H1 (cell line): ENCODE measurements at regions not wholly inside any gene's neighbourhood (a gene's known extent, or its start where the extent isn't known, plus 50 kb on each side); places are given as distances from the start of the nearest gene placed in this dataset.

ENCODE experiments used
- CTCF ChIA-PET: fragments of 300-600 bp; sonication (Branson Sonifier 250); formaldehyde crosslinking; loops from one replicate; lab custom pipeline; 2021; ENCODE audit not compliant: partially characterized antibody; lab: Charles Lee
- POLR2A ChIA-PET: fragments of 300-600 bp; sonication (Branson Sonifier 250); formaldehyde crosslinking; loops from one replicate; lab custom pipeline; 2021; ENCODE audit warnings: inconsistent platforms; ENCODE audit not compliant: partially characterized antibody; lab: Charles Lee
- DNase-seq, 2 experiments: peaks; one replicate each; pipeline versions ENCODE4 v3.0.0 to v3.0.0-alpha.2; 2010 to 2022; ENCODE audit warnings: low spot score in 2 of 2, low read depth in 1 of 2, mixed read lengths in 1 of 2
- FAIRE-seq: peaks from 2 replicates; lab custom pipeline; 2011; peaks lifted over from hg19 to GRCh38; lab: Jason Lieb, UNC
- H2AFZ ChIP-seq: 2 replicates; pipeline ENCODE4 v1.8.1; 2012; ENCODE audit warnings: low read length, inconsistent platforms
- H2AK5ac ChIP-seq: 2 replicates; pipeline ENCODE4 v1.6.1; 2013; ENCODE audit warnings: low read depth, low read length
- H2BK120ac ChIP-seq: replicated peaks from 2 replicates; pipeline ENCODE3; 2013; ENCODE audit warnings: low read depth, low read length, inconsistent platforms
- H2BK12ac ChIP-seq: 2 replicates; pipeline ENCODE4 v1.6.1; 2013; ENCODE audit warnings: low read depth, low read length
- H2BK15ac ChIP-seq: 2 replicates; pipeline ENCODE4 v1.6.1; 2013; ENCODE audit warnings: low read length
- H2BK20ac ChIP-seq: 2 replicates; pipeline ENCODE4 v1.6.1; 2013; ENCODE audit warnings: low read length
- H2BK5ac ChIP-seq: 2 replicates; pipeline ENCODE4 v1.6.1; 2013; ENCODE audit warnings: low read depth, low read length
- H3K14ac ChIP-seq: 2 replicates; pipeline ENCODE4 v1.6.1; 2013; ENCODE audit warnings: inconsistent platforms; ENCODE audit not compliant: insufficient read length
- H3K18ac ChIP-seq: 2 replicates; pipeline ENCODE4 v1.6.1; 2013; ENCODE audit warnings: low read length; ENCODE audit errors: extremely low read depth
- H3K23ac ChIP-seq: 2 replicates; pipeline ENCODE4 v1.6.1; 2013; ENCODE audit warnings: inconsistent platforms; ENCODE audit not compliant: insufficient read length
- H3K23me2 ChIP-seq: 2 replicates; pipeline ENCODE4 v1.6.1; 2013; ENCODE audit warnings: low read depth, low read length
- H3K27ac ChIP-seq: 2 replicates; pipeline ENCODE4 v1.6.1; 2011; ENCODE audit warnings: low read depth, low read length, inconsistent platforms
- H3K27me3 ChIP-seq, 4 experiments: replicated peaks in 1 of 4; 1 replicate in 1 of 4; 2 replicates in 3 of 4; pipeline versions ENCODE4 v1.6.1 to v1.8.1; 2011 to 2013; ENCODE audit warnings: low read length in 3 of 4, mild to moderate bottlenecking in 3 of 4, inconsistent platforms in 2 of 4, mixed read lengths in 2 of 4, moderate library complexity in 1 of 4; ENCODE audit not compliant: control insufficient read depth in 3 of 4, insufficient read depth in 3 of 4; ENCODE audit errors: extremely low read depth in 1 of 4
- H3K36me3 ChIP-seq, 4 experiments: 2 replicates each; pipeline versions ENCODE4 v1.6.1 to v1.8.1; 2011 to 2013; ENCODE audit warnings: mild to moderate bottlenecking in 4 of 4, low read length in 3 of 4, moderate library complexity in 2 of 4, control low read depth in 1 of 4, inconsistent platforms in 1 of 4; ENCODE audit not compliant: insufficient read depth in 4 of 4, control insufficient read depth in 2 of 4
- H3K4ac ChIP-seq: replicated peaks from 2 replicates; pipeline ENCODE3; 2013; ENCODE audit warnings: low read length, low read depth, mixed read lengths, inconsistent platforms; ENCODE audit not compliant: insufficient read length
- H3K4me1 ChIP-seq, 4 experiments: replicated peaks in 1 of 4; 1 replicate in 1 of 4; 2 replicates in 3 of 4; pipeline versions ENCODE4 v1.6.1 to v1.8.1; 2011 to 2013; ENCODE audit warnings: low read length in 3 of 4, inconsistent platforms in 2 of 4, mixed read lengths in 1 of 4; ENCODE audit not compliant: insufficient read depth in 4 of 4, control insufficient read depth in 3 of 4
- H3K4me2 ChIP-seq, 2 experiments: 2 replicates each; pipeline versions ENCODE4 v1.6.1 to v1.8.1; 2011 to 2013; ENCODE audit warnings: low read depth in 2 of 2, low read length in 2 of 2, control low read depth in 1 of 2, inconsistent platforms in 1 of 2, mild to moderate bottlenecking in 1 of 2; ENCODE audit not compliant: insufficient read depth in 1 of 2
- H3K4me3 ChIP-seq, 4 experiments: fragments of 200-600, 300-600 bp in 1 of 4; sonication (generic), shearing (Covaris generic), sonication (Bioruptor Twin) in 1 of 4; 2 replicates each; pipeline versions ENCODE4 v1.5.1 to v1.8.1; 2011 to 2016; ENCODE audit warnings: low read length in 4 of 4, low read depth in 3 of 4, control low read depth in 2 of 4, inconsistent platforms in 2 of 4, mild to moderate bottlenecking in 2 of 4, mixed read lengths in 1 of 4, moderate library complexity in 1 of 4; ENCODE audit not compliant: insufficient read depth in 2 of 4; ENCODE audit errors: extremely low read depth in 1 of 4
- H3K56ac ChIP-seq: replicated peaks from 2 replicates; pipeline ENCODE3; 2013; ENCODE audit warnings: low read depth, mild to moderate bottlenecking, mixed read lengths, low read length, inconsistent platforms; ENCODE audit not compliant: insufficient read length
- H3K79me1 ChIP-seq: 2 replicates; pipeline ENCODE4 v1.6.1; 2013; ENCODE audit warnings: low read depth, low read length, control low read depth
- H3K79me2 ChIP-seq, 2 experiments: 2 replicates each; pipeline versions ENCODE4 v1.6.1 to v1.8.1; 2012 to 2013; ENCODE audit warnings: low read length in 2 of 2, mild to moderate bottlenecking in 2 of 2, inconsistent platforms in 1 of 2; ENCODE audit not compliant: insufficient read depth in 2 of 2, control insufficient read depth in 1 of 2
- H3K9ac ChIP-seq, 4 experiments: replicated peaks in 1 of 4; 1 replicate in 1 of 4; 2 replicates in 3 of 4; pipeline versions ENCODE4 v1.6.1 to v1.8.1; 2011 to 2013; ENCODE audit warnings: low read depth in 3 of 4, low read length in 3 of 4, control low read depth in 2 of 4, mild to moderate bottlenecking in 2 of 4, moderate library complexity in 2 of 4, inconsistent platforms in 1 of 4; ENCODE audit errors: extremely low read depth in 1 of 4
- H3K9me3 ChIP-seq, 2 experiments: 2 replicates each; pipeline versions ENCODE4 v1.6.1 to v1.8.1; 2012 to 2013; ENCODE audit warnings: mild to moderate bottlenecking in 2 of 2, moderate library complexity in 2 of 2, control low read depth in 1 of 2, inconsistent platforms in 1 of 2, low read depth in 1 of 2, low read length in 1 of 2, mixed read lengths in 1 of 2; ENCODE audit not compliant: insufficient read depth in 2 of 2
- H4K20me1 ChIP-seq, 2 experiments: replicated peaks in 1 of 2; 2 replicates each; pipeline versions ENCODE3 to v1.8.1; 2011 to 2013; ENCODE audit warnings: inconsistent platforms in 2 of 2, low read length in 2 of 2, mild to moderate bottlenecking in 1 of 2; ENCODE audit not compliant: insufficient read depth in 2 of 2, control insufficient read depth in 1 of 2
- H4K5ac ChIP-seq: 2 replicates; pipeline ENCODE4 v1.6.1; 2013; ENCODE audit warnings: low read length, low read depth, mixed read lengths, inconsistent platforms; ENCODE audit not compliant: insufficient read length
- H4K8ac ChIP-seq: 2 replicates; pipeline ENCODE4 v1.8.0; 2013; ENCODE audit warnings: mild to moderate bottlenecking, moderate library complexity, low read length, inconsistent platforms; ENCODE audit not compliant: insufficient read depth; ENCODE audit errors: extremely low read depth
- H4K91ac ChIP-seq: replicated peaks from 2 replicates; pipeline ENCODE3; 2013; ENCODE audit warnings: low read length, mixed read lengths, inconsistent platforms; ENCODE audit not compliant: insufficient read length
- CBX5 ChIP-seq: fragments of 300-800, 300-1000 bp; sonication (generic); IDR thresholded peaks from 2 replicates; pipeline ENCODE4 v1.7.1; 2016; ENCODE audit warnings: antibody characterized with exemption, low read length, low read depth
- CHD1 ChIP-seq: IDR thresholded peaks from 2 replicates; pipeline ENCODE4 v1.6.1; 2012; ENCODE audit warnings: low read depth, low read length, improper control_type of control experiment
- CREB1 ChIP-seq: IDR thresholded peaks from 2 replicates; pipeline ENCODE4 v1.6.1; 2012; ENCODE audit warnings: inconsistent platforms
- CTBP2 ChIP-seq: IDR thresholded peaks from 2 replicates; pipeline ENCODE4 v1.7.0; 2011; ENCODE audit warnings: borderline replicate concordance, mild to moderate bottlenecking, moderate library complexity, mixed read lengths, low read length; ENCODE audit not compliant: insufficient read depth, insufficient read length
- HDAC6 ChIP-seq: IDR thresholded peaks from one replicate; pipeline ENCODE4 v1.7.1; 2012; ENCODE audit warnings: low read depth, mild to moderate bottlenecking, inconsistent platforms, low read length, moderate library complexity
- JUN ChIP-seq: IDR thresholded peaks from 2 replicates; pipeline ENCODE4 v1.6.1; 2011; ENCODE audit warnings: low read depth, mild to moderate bottlenecking, improper control_type of control experiment, low read length
- MAFK ChIP-seq: IDR thresholded peaks from 2 replicates; pipeline ENCODE4 v1.6.1; 2012; ENCODE audit warnings: low read depth, mild to moderate bottlenecking, improper control_type of control experiment, low read length
- MAX ChIP-seq: IDR thresholded peaks from 2 replicates; pipeline ENCODE4 v1.6.1; 2012; ENCODE audit warnings: inconsistent platforms
- NRF1 ChIP-seq: IDR thresholded peaks from 2 replicates; pipeline ENCODE4 v1.6.1; 2011; ENCODE audit warnings: mild to moderate bottlenecking, low read depth, low read length, improper control_type of control experiment
- POLR2AphosphoS5 ChIP-seq: IDR thresholded peaks from 2 replicates; pipeline ENCODE4 v1.6.1; 2011; ENCODE audit warnings: low read depth, low read length
- SAP30 ChIP-seq: fragments of 300-600 bp; sonication (generic); IDR thresholded peaks from 2 replicates; pipeline ENCODE4 v1.7.1; 2012; ENCODE audit warnings: low read length, moderate library complexity, mild to moderate bottlenecking, inconsistent platforms; ENCODE audit not compliant: insufficient read depth, insufficient replicate concordance
- SP1 ChIP-seq: IDR thresholded peaks from 2 replicates; pipeline ENCODE4 v1.6.1; 2011; ENCODE audit warnings: low read depth, low read length
- YY1 ChIP-seq: IDR thresholded peaks from 2 replicates; pipeline ENCODE4 v1.6.1; 2011; ENCODE audit warnings: low read depth, mild to moderate bottlenecking, low read length
- WGBS, 2 experiments: shearing (Covaris generic) in 1 of 2; methylation state at CpG; one replicate each; pipeline versions ENCODE4 v1.1.6 to v1.1.7; 2013 to 2015; ENCODE audit warnings: low lambda C conversion rate in 2 of 2, mixed read lengths in 2 of 2, inconsistent platforms in 1 of 2, low coverage in 1 of 2, missing lambda C conversion rate in 1 of 2; ENCODE audit not compliant: insufficient replicate concordance in 2 of 2, insufficient coverage in 1 of 2, insufficient read length in 1 of 2; ENCODE audit errors: extremely low coverage in 1 of 2, missing lambda C conversion rate in 1 of 2; 5-methylcytosine and 5-hydroxymethylcytosine counted together
- TF ChIP-seq, protein P1 (sequence below): IDR thresholded peaks from 2 replicates; pipeline ENCODE4 v1.6.1; 2011; ENCODE audit warnings: low read length, improper control_type of control experiment

GRCh38 chr10:3274414-3274813, 101.8 kb upstream of the PITRM1 start:
- Histone ChIP-seq H3K27me3 (no peaks in the 10 kb centered on the region), H4K20me1 (no peaks in the 10 kb centered on the region), H3K4ac (no peak overlapping the region), H4K8ac (no peak overlapping the region), H3K79me2 (no peaks in the 10 kb centered on the region), H4K91ac (no peak overlapping the region), H3K23me2 (no peaks in the 10 kb centered on the region), H2BK20ac (no peak overlapping the region), H3K9me3 (no peaks in the 10 kb centered on the region), H3K4me2 (no peak overlapping the region), H3K56ac (no peak overlapping the region), H2BK120ac (no peak overlapping the region), H3K18ac (no peak overlapping the region), H2AK5ac (no peak overlapping the region), H2BK15ac (no peak overlapping the region), H3K4me1 (peaks cover 6 to 21% (median 14%) of the 10 kb centered on the region in 4 experiments), H3K9ac (no peak overlapping the region), H2AFZ (no peak overlapping the region), H3K36me3 (no peaks in the 10 kb centered on the region), H3K14ac (no peak overlapping the region), H2BK5ac (no peak overlapping the region), H3K27ac (no peak overlapping the region), H4K5ac (no peak overlapping the region), H3K4me3 (no peak overlapping the region), H3K23ac (no peak overlapping the region), H2BK12ac (0 out of 2 replicates have a peak overlapping the region, but pooled peaks have one; percentile 84), H3K79me1 (no peaks in the 10 kb centered on the region; the same call in 1 of the 2 replicates)
- 79% methylated on average over 7 of the region's 7 CpGs; no CpG with 5 or more reads in 1 of the 2 experiments for WGBS, 2 experiments
- no peak for FAIRE-seq
- no peak for DNase-seq
- ChIA-PET CTCF (interaction anchor here (1.6 kb wide), 1 partner anchor 16 kb away, joined by 3 read pairs; no protein-coding TSS in a partner anchor), POLR2A (no interaction called here)
- no peak for TF ChIP-seq CREB1
- TF ChIP-seq HDAC6, result no peak
- no peak for TF ChIP-seq CHD1
- TF ChIP-seq, protein P1, sequence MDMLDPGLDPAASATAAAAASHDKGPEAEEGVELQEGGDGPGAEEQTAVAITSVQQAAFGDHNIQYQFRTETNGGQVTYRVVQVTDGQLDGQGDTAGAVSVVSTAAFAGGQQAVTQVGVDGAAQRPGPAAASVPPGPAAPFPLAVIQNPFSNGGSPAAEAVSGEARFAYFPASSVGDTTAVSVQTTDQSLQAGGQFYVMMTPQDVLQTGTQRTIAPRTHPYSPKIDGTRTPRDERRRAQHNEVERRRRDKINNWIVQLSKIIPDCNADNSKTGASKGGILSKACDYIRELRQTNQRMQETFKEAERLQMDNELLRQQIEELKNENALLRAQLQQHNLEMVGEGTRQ, result no peak
- no peak for TF ChIP-seq SAP30
- no peak for TF ChIP-seq CBX5
- TF ChIP-seq NRF1, result no peak
- TF ChIP-seq MAX, result no peak
- TF ChIP-seq YY1, result no peak
- TF ChIP-seq POLR2AphosphoS5, result no peak
- TF ChIP-seq CTBP2, result no peak
- no peak for TF ChIP-seq SP1
- no peak for TF ChIP-seq MAFK
- TF ChIP-seq JUN, result no peak
